Neural progenitor cell (in vitro differentiated cells): ENCODE measurements at regions not wholly inside any gene's neighbourhood (a gene's known extent, or its start where the extent isn't known, plus 50 kb on each side); places are given as distances from the start of the nearest gene placed in this dataset.

Source experiments
- DNase-seq: peaks from one replicate; pipeline ENCODE4 v3.0.0-alpha.2; 2016; ENCODE audit warnings: low spot score
- H2AFZ ChIP-seq: fragments of 200-600 bp; sonication (generic); replicated peaks from 2 replicates; pipeline ENCODE4 v1.6.1; 2016; ENCODE audit warnings: antibody characterized with exemption
- H3F3A ChIP-seq: fragments of 200-600 bp; sonication (generic); 2 replicates; pipeline ENCODE4 v1.6.1; 2016; ENCODE audit warnings: antibody characterized with exemption, low read depth
- H3K27ac ChIP-seq: fragments of 200-600 bp; sonication (generic); 2 replicates; pipeline ENCODE4 v1.5.1; 2016; ENCODE audit warnings: mild to moderate bottlenecking
- H3K27me3 ChIP-seq: fragments of 200-600 bp; sonication (generic); 2 replicates; pipeline ENCODE4 v1.6.1; 2016; ENCODE audit warnings: mild to moderate bottlenecking, moderate library complexity
- H3K36me3 ChIP-seq: fragments of 200-600 bp; sonication (generic); 2 replicates; pipeline ENCODE4 v1.5.1; 2016
- H3K4me1 ChIP-seq: fragments of 200-600 bp; sonication (generic); 2 replicates; pipeline ENCODE4 v1.6.1; 2016; ENCODE audit warnings: mixed run types
- H3K4me2 ChIP-seq: fragments of 200-600 bp; sonication (generic); 2 replicates; pipeline ENCODE4 v1.6.1; 2016
- H3K4me3 ChIP-seq: fragments of 200-600 bp; sonication (generic); 2 replicates; pipeline ENCODE4 v1.5.1; 2016
- H3K79me2 ChIP-seq: fragments of 200-600 bp; sonication (generic); 2 replicates; pipeline ENCODE4 v1.6.1; 2016; ENCODE audit warnings: low read depth
- H3K9ac ChIP-seq: fragments of 200-600 bp; sonication (generic); 2 replicates; pipeline ENCODE4 v1.6.1; 2016
- H3K9me3 ChIP-seq: fragments of 200-600 bp; sonication (generic); 2 replicates; pipeline ENCODE4 v1.5.1; 2016; ENCODE audit warnings: low read depth
- H4K20me1 ChIP-seq: fragments of 200-600 bp; sonication (generic); 2 replicates; pipeline ENCODE4 v1.6.1; 2016; ENCODE audit warnings: low read depth
- H3K27ac Mint-ChIP-seq: 3 replicates; pipeline ENCODE4 v1.8.0; 2021; ENCODE audit warnings: mixed read lengths
- H3K27me3 Mint-ChIP-seq: 2 replicates; pipeline ENCODE4 v1.8.0; 2022; ENCODE audit warnings: low read depth, mild to moderate bottlenecking, inconsistent platforms, moderate library complexity, mixed read lengths; ENCODE audit not compliant: insufficient read depth
- H3K36me3 Mint-ChIP-seq: 3 replicates; pipeline ENCODE4 v1.8.0; 2021; ENCODE audit warnings: mixed read lengths
- H3K4me1 Mint-ChIP-seq: 3 replicates; pipeline ENCODE4 v1.8.0; 2021; ENCODE audit warnings: mixed read lengths
- H3K4me3 Mint-ChIP-seq: 3 replicates; pipeline ENCODE4 v1.8.0; 2021; ENCODE audit warnings: mild to moderate bottlenecking, moderate library complexity, mixed read lengths
- H3K9me3 Mint-ChIP-seq: 3 replicates; pipeline ENCODE4 v1.8.0; 2020; ENCODE audit warnings: mixed read lengths
- CTCF ChIP-seq: fragments of 200-600 bp; sonication (generic); IDR thresholded peaks from 2 replicates; pipeline ENCODE4 v1.5.1; 2017; ENCODE audit warnings: antibody characterized with exemption, mild to moderate bottlenecking
- EZH2 ChIP-seq: fragments of 200-600 bp; sonication (generic); IDR thresholded peaks from 2 replicates; pipeline ENCODE4 v1.6.1; 2017; ENCODE audit warnings: antibody characterized with exemption, mild to moderate bottlenecking, moderate library complexity
- EZH2phosphoT487 ChIP-seq: fragments of 200-600 bp; sonication (generic); IDR thresholded peaks from 2 replicates; pipeline ENCODE4 v1.6.1; 2017; ENCODE audit warnings: antibody characterized with exemption

- H3K4me1 Mint-ChIP-seq = peaks cover 22% of the 10 kb centered on the region
- Histone ChIP-seq H3K36me3 (no peaks in the 10 kb centered on the region), H4K20me1 (no peaks in the 10 kb centered on the region), H2AFZ (no peak overlapping the region), H3K4me2 (no peak overlapping the region), H3F3A (no peaks in the 10 kb centered on the region), H3K4me1 (no peaks in the 10 kb centered on the region), H3K4me3 (no peak overlapping the region), H3K9me3 (no peaks in the 10 kb centered on the region), H3K27me3 (no peaks in the 10 kb centered on the region), H3K79me2 (no peaks in the 10 kb centered on the region), H3K9ac (no peak overlapping the region), H3K27ac (no peak overlapping the region)
- DNase-seq = no peak
- H3K9me3 Mint-ChIP-seq = peaks cover 4% of the 10 kb centered on the region
- H3K4me3 Mint-ChIP-seq = no peak overlapping the region
- H3K36me3 Mint-ChIP-seq = no peaks in the 10 kb centered on the region
- TF ChIP-seq EZH2phosphoT487 (no peak), CTCF (no peak), EZH2 (no peak)
- H3K27ac Mint-ChIP-seq = peak overlapping the region; percentile 52
- H3K27me3 Mint-ChIP-seq = no peaks in the 10 kb centered on the region
Measured at GRCh38 chr14:28407031-28407825, 359.4 kb upstream of the FOXG1 start.

- H3K9ac ChIP-seq = no peak overlapping the region
- H4K20me1 ChIP-seq = no peaks in the 10 kb centered on the region
- H2AFZ ChIP-seq = no peak overlapping the region
- H3K36me3 Mint-ChIP-seq = no peaks in the 10 kb centered on the region
- no peak for DNase-seq
- H3K27ac Mint-ChIP-seq = no peak overlapping the region
- no peak overlapping the region for H3K4me3 Mint-ChIP-seq
- no peaks in the 10 kb centered on the region for H3K27me3 ChIP-seq
- no peaks in the 10 kb centered on the region for H3K36me3 ChIP-seq
- no peaks in the 10 kb centered on the region for H3K79me2 ChIP-seq
- H3K4me2 ChIP-seq = no peak overlapping the region
- no peaks in the 10 kb centered on the region for H3K4me1 ChIP-seq
- H3K4me1 Mint-ChIP-seq = peaks cover 24% of the 10 kb centered on the region
- H3K9me3 ChIP-seq = no peaks in the 10 kb centered on the region
- H3K9me3 Mint-ChIP-seq = peaks cover 4% of the 10 kb centered on the region
- no peak overlapping the region for H3K4me3 ChIP-seq
- H3K27ac ChIP-seq = no peak overlapping the region
- H3F3A ChIP-seq = no peaks in the 10 kb centered on the region
- TF ChIP-seq EZH2 (no peak), CTCF (no peak), EZH2phosphoT487 (no peak)
- H3K27me3 Mint-ChIP-seq = no peaks in the 10 kb centered on the region
Measured at GRCh38 chr14:28407996-28408395, 358.6 kb upstream of the FOXG1 start.

- no peaks in the 10 kb centered on the region for H3K27me3 Mint-ChIP-seq
- no peaks in the 10 kb centered on the region for H3K27me3 ChIP-seq
- no peak overlapping the region for H3K27ac Mint-ChIP-seq
- no peak for TF ChIP-seq CTCF
- TF ChIP-seq EZH2phosphoT487 = no peak
- TF ChIP-seq EZH2 = no peak
- no peak overlapping the region for H3K4me2 ChIP-seq
- no peak overlapping the region for H2AFZ ChIP-seq
- no peaks in the 10 kb centered on the region for H3K4me1 ChIP-seq
- no peaks in the 10 kb centered on the region for H4K20me1 ChIP-seq
- no peak for DNase-seq
- H3K4me1 Mint-ChIP-seq = peaks cover 21% of the 10 kb centered on the region
- H3K79me2 ChIP-seq = no peaks in the 10 kb centered on the region
- H3F3A ChIP-seq = no peaks in the 10 kb centered on the region
- H3K36me3 Mint-ChIP-seq = no peaks in the 10 kb centered on the region
- no peak overlapping the region for H3K27ac ChIP-seq
- H3K9ac ChIP-seq = no peak overlapping the region
- H3K9me3 ChIP-seq = no peaks in the 10 kb centered on the region
- H3K36me3 ChIP-seq = no peaks in the 10 kb centered on the region
- no peak overlapping the region for H3K4me3 Mint-ChIP-seq
- peaks cover 7% of the 10 kb centered on the region for H3K9me3 Mint-ChIP-seq
- no peak overlapping the region for H3K4me3 ChIP-seq
Measured at GRCh38 chr14:28412077-28412476, 354.5 kb upstream of the FOXG1 start.
